ENCODE measurements at regions not wholly inside any gene's neighbourhood (a gene's known extent, or its start where the extent isn't known, plus 50 kb on each side); places are given as distances from the start of the nearest gene placed in this dataset.

DNA sequence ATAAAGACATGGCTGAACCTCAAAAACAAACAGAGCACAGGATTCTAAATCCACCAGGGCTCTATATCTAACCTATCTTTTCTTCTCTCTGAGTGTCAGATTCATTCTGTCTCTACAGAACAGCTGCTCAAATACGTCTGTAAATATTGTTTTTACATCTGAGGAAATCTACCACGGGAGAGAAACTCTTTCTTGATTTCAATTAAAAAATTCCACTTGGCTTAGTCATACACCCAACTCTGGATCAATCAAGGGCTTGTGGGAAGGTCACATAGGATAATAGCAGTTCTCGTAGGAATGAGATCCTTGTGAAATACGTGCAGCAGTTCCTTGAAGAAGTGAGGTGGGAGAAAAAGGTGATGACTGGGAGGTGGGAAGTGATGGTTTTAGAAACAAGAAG lies 1355.7 kb upstream of the ADGRL2 start:
- DNase-seq: no peak

DNA sequence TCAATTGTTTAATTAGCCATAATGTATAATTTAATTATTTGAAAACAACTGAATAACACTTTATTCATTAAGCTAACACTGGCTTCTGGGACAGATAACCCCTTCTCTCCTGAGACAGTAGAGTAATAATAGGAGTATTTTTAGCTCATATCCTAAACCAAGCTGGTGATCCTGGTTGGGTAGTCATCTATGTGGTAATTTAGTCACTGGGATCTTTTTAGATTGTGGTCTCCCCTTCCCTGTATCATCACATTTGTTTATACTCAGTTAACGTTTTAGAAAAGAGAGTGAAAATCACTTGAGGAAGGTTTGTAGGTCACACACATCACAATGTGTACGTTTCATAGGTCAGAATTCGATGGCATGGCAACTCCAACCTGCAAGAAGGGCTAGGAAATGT lies 1356.6 kb upstream of the ADGRL2 start:
- DNase-seq: no peak

DNA sequence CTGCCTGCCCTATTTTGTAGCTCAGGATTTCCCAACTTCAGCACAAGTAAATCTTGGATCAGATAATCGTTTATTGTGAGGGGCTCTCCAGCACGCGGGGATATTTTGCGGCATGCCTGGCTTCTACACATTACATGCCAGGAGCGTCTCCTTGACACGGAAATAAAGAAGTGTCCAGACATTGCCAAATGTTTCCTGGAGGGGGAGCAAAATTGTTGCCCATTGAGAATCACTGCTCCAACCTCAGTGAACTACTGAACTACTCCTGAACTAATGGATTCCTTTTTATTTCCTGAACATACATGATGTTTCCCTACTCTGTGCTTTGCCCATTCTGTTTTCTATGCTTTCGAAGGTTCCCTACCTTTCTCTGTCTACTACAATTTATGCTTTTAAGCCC lies 1359.1 kb upstream of the ADGRL2 start:
- DNase-seq: no peak

DNA sequence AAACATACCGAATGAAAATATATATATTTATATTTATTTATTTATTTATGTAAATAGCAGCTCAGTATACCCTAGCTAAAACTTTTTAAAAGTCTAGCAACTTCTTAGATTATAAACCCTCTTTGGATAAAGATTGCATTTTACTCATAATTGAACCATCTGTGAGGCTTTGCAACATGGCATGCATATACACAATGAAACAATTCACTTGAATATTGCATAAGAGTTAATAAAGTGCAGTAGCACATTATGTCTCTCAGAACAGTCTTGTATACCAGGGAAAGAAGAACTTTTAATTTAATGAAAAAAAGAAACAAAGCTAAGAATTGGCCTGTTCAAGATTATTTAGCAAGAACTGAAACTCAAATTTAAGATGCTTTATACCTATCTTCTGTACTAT lies 1363.9 kb upstream of the ADGRL2 start:
- no peak for DNase-seq

DNA sequence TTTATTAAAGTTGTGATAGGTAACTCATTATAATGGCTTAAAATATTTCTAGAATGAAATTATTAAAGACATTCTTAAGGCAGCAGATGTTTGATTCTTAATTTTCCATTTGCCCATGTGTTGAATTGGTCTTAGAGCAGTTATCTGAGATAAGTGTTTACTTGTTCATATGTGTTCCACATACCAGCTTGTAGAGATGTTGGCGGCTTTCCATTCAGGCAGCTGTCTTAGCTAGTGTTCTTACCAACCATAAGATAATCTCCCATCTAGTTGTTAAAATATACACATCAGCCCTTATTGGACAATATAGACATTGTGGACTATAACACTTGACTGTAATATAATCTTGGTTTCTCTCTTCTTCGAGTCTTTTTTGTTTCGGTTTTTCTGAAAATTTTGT lies 1372.9 kb upstream of the ADGRL2 start:
- no peak for DNase-seq

DNA sequence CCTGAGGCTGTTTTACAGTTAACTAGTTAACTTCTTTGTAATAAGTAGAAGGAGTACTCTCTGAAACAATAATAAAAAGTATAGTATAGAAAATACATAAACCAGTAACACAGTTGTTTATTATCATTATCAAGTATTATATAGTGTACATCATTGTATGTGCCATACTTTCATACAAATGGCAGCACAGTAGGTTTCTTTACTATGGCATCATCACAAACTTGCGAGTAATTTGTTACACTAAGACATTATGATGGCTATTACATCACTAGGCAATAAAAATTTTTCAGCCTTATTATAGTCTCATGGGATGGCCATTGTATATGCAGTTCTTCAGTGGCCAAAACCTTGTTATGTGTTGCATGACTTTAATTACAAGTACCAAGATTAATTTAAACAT lies 1376.5 kb upstream of the ADGRL2 start:
- DNase-seq: no peak

DNA sequence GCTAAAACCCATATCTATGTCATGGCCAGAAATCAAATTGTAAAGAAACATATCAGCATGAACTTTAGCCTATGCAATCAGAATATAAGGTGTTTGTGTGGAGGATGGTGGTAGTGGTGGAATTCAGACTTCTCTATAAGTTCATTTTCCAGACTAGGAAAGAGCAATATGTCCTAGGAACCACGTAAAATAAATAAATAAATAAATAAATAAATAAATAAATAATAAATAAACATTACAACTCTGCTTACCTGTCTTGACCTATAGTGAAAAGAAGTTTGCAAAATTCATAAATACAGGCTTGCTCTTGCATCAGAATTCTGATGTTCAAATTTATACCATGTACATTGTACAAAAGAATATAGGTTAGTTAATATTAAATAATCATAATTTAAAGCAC lies 1382.6 kb upstream of the ADGRL2 start:
- no peak for DNase-seq

DNA sequence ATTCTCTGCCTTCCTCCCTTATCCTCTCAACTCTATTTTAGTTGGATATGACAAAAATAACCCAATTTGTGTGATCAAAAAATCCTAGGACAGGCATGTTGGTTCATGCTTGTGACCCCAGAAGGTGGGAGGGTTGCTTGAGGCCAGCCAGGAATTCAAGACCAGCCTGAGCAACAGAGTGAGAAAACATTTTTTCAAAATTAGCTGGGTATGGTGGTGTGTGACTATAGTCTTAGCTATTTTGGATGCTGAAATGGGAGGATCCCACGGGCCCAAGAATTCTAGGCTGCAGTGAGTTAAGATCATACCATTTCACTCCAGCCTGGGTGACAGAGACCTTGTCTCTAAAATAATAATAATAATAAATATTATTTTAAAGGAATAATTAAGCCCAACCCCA lies 1383.1 kb upstream of the ADGRL2 start:
- DNase-seq: no peak

DNA sequence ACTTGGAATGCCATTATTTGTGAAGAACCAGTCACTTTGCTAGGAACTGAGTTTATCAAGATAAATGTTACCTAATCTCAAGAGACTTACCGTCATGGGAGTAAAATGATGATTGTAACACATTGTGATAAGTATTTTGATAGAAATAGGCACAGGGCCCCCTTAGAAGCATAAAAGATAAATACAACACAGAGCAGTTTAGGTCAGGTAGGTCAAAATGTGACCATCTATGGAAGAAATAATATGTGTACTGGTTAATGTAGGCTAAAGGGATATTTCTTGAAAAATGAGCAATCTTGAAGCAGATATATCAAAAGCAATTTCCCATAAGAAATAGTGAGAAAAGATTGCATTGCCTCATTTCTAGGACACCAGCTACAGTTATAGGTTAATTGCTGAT lies 1386.8 kb upstream of the ADGRL2 start:
- DNase-seq: no peak

DNA sequence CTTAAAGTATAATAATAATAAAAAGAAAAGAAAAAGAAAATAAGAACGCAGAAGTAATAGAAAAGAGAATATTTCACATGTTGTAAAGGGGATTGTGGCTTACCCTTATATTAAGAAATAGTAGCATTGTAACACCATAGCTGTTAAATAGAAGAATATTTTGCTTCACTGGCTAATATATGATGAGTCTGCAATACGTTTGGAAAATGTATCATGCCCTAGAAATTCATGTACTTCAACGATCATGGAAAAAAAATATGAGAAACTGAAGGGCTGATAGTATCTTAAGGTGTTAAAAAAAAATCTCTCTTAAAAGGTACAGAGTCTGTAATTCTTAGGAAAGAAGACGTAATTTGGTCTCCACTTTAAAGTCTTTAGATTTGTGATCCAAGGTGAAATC lies 1390.5 kb upstream of the ADGRL2 start:
- no peak for DNase-seq

DNA sequence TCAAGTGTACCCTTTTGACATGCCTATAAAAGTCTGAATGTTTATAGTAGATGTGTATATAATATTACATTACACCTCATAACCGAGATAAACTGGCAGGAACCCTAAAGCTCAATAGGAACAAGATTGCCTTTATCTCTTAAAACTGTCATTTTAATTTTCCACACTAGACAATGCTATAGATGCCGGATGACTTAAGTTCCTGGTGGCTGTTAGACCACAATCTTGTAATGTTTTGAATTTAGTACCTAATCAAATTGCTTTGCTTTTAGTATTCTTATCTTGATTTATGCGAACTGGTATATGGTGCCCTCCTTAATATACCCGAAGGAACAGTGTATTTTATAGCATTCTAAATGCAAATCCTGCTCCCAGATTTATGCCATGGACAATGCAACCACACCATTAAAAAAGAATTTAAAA lies 1397.0 kb upstream of the ADGRL4 start:
- no peak for DNase-seq

DNA sequence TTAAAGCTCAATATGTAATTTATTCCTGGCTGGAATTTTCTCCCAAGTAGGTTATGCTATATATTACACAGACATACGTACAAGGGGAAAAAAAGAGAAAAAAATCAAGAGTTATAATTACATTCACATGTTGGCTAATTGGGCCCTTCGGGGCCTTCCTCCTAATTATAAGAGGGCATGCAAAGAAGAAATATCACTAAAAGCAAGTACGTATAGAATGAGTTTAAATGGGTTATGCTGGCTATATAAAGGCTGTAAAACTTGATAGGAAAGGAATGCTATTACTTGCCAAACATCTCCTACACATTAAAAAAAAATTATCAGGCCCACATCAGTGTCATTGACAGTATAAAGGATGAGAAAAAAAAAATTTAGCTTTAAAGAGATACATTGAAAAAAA lies 1396.1 kb upstream of the ADGRL4 start:
- DNase-seq: no peak

DNA sequence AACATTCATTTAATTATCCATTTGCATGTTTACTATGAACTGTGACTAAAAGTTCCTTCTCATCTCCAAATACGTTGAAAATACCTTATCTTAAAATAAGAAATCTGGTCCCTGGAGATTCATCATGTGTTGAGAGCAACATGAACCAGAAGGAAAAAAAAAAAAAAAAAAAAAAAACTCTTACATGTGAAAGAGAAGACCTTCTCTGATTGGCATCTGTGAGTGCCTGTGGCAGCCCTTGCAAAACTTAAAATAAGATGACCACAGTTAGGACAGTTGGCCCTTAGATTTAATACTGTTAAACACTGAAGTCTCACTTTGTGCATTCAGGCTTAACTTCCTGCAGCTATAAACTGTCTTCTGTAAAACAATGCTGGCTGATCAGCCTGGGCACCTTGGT lies 1395.2 kb upstream of the ADGRL4 start:
- DNase-seq: no peak

DNA sequence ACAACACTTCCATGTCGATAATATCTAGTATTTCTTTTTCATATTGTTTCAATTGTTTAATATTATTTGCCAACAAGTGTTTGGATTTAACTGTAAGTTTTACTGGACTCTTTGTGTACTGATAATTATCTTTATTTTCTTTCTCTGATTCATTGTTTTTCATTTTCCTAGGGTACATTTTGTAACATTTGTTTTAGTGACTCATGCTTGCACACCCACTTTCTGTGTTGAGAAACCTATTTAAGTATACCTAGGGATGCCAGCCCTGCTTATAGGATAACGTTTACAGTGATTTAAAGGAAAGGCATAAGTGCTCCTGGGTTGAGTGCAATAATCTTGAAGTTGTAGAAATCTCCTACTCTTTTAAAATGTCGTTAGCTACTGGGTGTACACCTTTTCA lies 1386.0 kb upstream of the ADGRL4 start:
- no peak for DNase-seq

DNA sequence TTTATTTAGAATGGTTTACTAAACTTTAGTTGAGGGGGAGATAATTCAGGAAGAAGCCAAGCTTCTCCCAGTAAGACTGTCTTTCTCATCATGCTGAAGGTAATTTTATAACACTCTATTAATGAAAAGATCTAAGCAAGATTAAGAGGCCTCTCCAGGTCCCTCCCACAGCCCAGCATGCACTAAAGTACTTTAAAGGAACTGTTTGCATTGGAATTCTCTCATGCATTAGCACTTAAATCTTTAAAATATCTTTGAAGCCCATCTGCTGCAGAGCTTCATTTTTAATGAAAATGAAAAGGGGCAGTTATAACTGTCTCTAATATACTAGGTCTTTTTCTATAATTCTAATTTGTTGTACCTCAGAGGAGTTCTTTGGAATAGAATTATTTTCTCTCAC lies 1379.1 kb upstream of the ADGRL4 start:
- no peak for DNase-seq

DNA sequence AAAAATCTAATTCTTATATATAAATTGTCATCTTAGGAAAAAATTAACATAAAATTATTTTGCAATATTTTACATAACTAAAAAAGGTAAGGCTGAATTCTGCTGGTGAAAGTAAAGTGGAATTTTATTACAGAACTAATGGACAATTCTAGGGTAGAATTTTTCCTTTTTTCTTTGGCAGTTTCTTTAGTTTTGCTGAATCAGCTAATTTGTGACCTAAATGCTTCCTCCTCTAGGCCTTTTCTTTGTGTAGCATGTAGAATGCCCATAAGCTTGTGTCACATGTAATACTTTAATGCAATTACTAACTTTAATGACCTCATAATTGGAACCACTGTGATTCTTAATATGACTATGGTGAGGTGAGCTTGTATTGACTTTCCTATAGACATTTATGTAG lies 1378.4 kb upstream of the ADGRL4 start:
- no peak for DNase-seq

DNA sequence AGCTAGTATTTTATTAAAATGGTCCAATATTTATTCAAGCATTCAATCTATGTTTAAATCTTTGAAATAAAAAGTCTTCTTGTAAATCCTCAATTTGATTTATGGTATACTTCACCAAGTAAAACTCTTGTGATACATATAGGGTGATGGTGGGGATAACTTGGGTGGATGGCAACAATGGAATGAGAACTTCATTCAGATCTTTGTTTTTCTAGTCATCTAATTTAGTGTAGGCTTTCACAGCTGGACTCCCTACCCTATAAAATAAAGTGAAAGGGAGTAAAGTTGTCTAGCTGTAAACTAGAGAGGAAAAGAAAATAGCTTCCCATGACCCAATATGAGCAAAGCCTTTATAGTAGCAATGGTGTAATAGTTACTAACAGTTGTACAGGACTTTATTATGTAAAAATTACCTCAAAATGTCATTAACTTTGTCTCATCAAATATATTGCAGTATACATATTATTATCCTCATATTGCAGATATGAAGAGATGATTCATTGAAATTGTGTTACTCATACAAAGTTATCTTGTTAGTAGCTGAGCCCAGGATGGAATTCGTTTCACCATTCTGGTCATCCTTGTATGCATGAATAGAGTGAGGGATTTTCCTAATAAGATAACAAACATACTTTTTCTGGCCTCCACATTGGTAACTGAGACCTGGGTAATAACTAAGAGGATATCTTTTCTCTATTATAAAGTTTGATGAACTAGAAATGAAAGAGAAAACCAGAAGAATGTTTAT lies 1377.7 kb upstream of the ADGRL4 start:
- no peak for DNase-seq

DNA sequence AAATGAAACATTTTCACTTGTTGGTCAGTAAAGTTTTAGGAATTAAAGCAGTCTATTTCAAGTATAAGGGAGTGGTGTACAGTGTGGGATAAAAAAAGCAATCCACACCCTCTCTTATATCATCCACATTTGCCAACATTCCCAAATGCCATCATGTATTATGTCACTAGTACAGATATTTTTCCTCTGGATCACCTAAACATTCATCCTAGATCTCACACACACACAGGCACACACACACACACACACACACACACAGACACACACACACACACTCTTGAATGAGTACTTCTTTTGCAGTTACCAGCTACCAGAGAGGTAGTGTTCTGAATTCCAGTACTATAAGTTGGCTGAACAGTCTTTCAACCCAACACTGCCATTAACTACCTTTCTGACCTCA lies 1369.1 kb upstream of the ADGRL4 start:
- DNase-seq: no peak

DNA sequence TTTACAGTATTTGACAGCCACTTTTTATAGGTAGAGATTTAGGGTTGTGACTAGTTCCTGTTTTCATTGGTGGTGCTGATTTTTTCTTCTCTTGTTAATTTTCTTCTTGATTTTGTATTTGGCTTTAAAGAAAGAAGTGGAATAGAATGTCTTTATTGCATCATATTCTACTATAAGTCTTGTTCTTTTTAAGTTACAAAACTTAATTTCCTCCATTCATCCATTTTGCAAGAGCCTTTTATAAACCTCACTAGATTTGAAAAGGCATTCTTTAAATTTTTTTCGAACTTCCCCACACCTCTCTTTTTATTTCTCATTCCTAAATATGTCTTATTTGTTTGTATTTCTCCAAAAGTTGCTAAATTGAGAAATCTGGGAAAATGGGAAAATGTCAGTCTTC lies 1368.6 kb upstream of the ADGRL4 start:
- no peak for DNase-seq

DNA sequence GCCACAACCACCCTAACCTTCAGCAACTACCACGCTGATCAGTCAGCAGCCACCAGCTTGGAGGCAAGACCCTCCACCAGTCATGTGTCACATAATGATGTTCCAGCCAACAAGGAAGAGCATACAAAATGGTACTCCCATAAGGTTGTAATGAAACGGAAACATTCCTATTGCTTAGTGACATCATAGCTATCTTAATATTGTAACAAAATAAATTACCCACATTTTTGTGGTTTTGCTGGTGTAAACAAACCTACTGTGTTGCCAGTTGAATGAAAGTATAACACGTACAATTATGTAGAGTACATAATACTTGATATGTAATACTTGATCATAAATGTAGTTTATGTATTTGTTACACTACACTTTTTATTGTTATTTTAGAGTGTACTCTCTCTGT lies 1363.2 kb upstream of the ADGRL4 start:
- DNase-seq: no peak

DNA sequence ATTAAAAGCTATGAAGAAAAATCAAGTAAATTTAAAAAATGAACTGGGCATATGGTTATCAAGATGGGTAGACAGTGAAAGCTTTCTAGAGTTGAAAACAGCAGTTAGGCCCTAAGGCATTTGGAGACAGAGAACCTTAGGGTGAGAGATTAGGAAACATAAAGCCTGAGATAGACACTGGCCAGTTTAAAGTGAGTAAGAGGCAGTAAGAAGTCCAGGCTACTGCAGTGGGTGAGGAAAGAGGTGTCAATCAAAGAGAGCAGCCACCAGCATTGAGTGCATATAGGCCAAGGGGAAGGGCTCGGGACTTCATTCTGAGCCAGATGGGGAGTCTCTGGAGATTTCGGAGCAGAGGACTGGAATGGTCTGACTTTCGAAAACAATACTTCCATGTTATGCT lies 1360.5 kb upstream of the ADGRL4 start:
- no peak for DNase-seq

DNA sequence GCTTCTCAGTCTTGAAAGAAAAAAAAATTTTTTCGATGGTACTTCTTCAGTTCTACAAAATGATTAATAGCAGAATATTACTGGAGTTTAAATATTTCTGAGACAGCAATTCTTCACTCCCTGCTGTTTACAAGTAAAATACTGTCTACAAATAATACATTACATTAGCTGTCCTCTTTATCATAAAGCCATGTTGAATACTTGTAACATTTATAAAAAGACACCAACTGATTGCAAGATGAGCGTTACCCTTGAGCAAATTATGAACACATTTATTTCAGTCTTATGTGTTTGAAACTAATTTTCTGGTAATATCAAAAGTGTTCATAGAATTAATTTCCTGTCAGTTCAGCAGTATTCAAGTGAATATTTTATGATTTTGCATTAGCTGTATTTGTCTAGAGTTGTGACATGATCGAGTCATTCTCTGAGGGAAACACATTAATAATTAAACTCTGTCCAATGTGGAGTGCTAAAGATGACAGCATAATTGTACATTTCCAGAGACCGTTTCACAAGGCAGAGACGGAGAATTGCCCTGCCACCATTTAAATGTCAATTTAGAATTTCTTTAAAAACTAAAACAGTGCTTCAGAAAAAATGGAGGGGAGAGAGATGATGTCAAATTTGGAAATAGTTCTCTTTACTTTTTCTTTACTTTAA lies 1359.0 kb upstream of the ADGRL4 start:
- DNase-seq: no peak

DNA sequence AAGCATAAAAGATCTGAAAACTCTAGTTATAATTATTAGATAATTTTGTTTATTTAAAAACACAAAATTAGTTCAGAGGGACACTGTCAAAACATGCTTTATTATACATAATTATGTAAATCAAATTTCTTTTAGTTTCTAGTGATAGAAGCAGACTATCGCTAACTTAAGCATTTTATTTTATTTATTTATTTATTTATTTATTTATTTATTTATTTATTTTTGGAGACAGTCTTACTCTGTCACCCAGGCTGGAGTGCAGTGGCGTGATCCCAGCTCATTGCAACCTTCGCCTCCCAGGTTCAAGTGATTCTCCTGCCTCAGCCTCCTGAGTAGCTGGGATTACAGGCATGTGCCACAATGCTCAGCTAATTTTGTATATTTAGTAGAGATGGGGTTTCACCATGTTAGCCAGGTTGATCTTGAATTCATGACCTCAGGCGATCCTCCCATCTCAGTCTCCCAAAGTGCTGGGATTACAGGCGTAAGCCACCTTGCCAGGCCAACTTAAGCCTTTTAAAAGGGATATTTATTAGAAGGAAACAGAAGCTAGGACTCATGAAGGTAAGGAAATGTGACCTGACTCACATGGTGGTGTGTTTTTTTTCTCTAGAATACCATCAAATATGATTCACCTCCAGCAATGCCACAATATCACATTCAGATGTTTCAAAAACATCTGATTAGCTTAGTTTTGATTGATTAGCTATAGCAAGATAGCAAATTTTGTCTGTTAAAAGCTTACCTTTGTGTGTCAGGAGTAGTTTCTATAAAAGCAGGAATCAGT lies 1357.4 kb upstream of the ADGRL4 start:
- DNase-seq: no peak

DNA sequence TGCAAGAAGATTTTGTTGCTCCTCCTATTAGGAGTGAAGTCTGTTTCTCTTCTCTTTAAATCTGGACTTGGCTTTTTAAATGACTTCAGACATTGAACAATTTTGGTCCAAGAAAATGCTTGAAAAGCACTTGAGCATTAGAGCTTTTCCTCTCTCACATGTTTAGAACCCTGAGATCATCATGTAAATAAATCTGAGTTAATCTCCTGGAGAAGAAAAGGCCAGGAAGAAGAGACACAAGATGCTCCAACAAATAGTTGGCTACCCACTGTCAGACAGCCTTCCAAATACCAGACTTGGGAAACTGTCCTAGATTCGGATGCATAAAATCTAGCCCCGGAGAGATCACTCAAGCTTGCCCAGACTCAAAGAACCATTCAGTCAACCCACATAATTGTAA lies 1353.1 kb upstream of the ADGRL4 start:
- no peak for DNase-seq
